ENCODE measurements at regions not wholly inside any gene's neighbourhood (a gene's known extent, or its start where the extent isn't known, plus 50 kb on each side); places are given as distances from the start of the nearest gene placed in this dataset.

GRCh38 chr3:34296796-34297195, 498.4 kb downstream of the PDCD6IP start:
- no peak for DNase-seq (ENCODE audit: low read depth)
- TF ChIP-seq MAX (IDR thresholded peaks at IDR 0.05; ENCODE audit: low read depth, low read length) (no peak), POLR2A (IDR thresholded peaks at IDR 0.05; ENCODE audit: extremely low read depth, insufficient read length) (no peak), MYC (IDR thresholded peaks at IDR 0.05; ENCODE audit: low read depth, low read length) (no peak), CTCF (IDR thresholded peaks at IDR 0.05; ENCODE audit: low read depth, low read length) (no peak)
- H3K4me3 ChIP-seq (ENCODE audit: low read depth, low read length), result no peak overlapping the region

GRCh38 chr3:34298653-34299052, 500.2 kb downstream of the PDCD6IP start:
- DNase-seq (ENCODE audit: low read depth), result no peak
- H3K4me3 ChIP-seq (ENCODE audit: low read depth, low read length), result no peak overlapping the region
- TF ChIP-seq MYC (IDR thresholded peaks at IDR 0.05; ENCODE audit: low read depth, low read length) (no peak), CTCF (IDR thresholded peaks at IDR 0.05; ENCODE audit: low read depth, low read length) (no peak), MAX (IDR thresholded peaks at IDR 0.05; ENCODE audit: low read depth, low read length) (no peak), POLR2A (IDR thresholded peaks at IDR 0.05; ENCODE audit: extremely low read depth, insufficient read length) (no peak)

GRCh38 chr3:34300621-34301020, 502.2 kb downstream of the PDCD6IP start:
- no peak for DNase-seq (ENCODE audit: low read depth)
- TF ChIP-seq POLR2A (IDR thresholded peaks at IDR 0.05; ENCODE audit: extremely low read depth, insufficient read length) (no peak), MAX (IDR thresholded peaks at IDR 0.05; ENCODE audit: low read depth, low read length) (no peak)
- H3K4me3 ChIP-seq (ENCODE audit: low read depth, low read length), result no peak overlapping the region

- no peak overlapping the region for H3K4me3 ChIP-seq (ENCODE audit: low read depth, low read length)
- DNase-seq (ENCODE audit: low read depth), result no peak
- no peak for TF ChIP-seq POLR2A (IDR thresholded peaks at IDR 0.05; ENCODE audit: extremely low read depth, insufficient read length)
- TF ChIP-seq CTCF (IDR thresholded peaks at IDR 0.05; ENCODE audit: low read depth, low read length), result no peak
- TF ChIP-seq MYC (IDR thresholded peaks at IDR 0.05; ENCODE audit: low read depth, low read length), result no peak
- TF ChIP-seq MAX (IDR thresholded peaks at IDR 0.05; ENCODE audit: low read depth, low read length), result no peak
Measured at GRCh38 chr3:34301313-34301712, 502.9 kb downstream of the PDCD6IP start.

- no peak for TF ChIP-seq POLR2A (IDR thresholded peaks at IDR 0.05; ENCODE audit: extremely low read depth, insufficient read length)
- no peak for TF ChIP-seq CTCF (IDR thresholded peaks at IDR 0.05; ENCODE audit: low read depth, low read length)
- TF ChIP-seq MYC (IDR thresholded peaks at IDR 0.05; ENCODE audit: low read depth, low read length), result no peak
- TF ChIP-seq MAX (IDR thresholded peaks at IDR 0.05; ENCODE audit: low read depth, low read length), result no peak
- no peak for DNase-seq (ENCODE audit: low read depth)
- no peak overlapping the region for H3K4me3 ChIP-seq (ENCODE audit: low read depth, low read length)
Measured at GRCh38 chr3:34305266-34305665, 506.8 kb downstream of the PDCD6IP start.

- TF ChIP-seq MAX (IDR thresholded peaks at IDR 0.05; ENCODE audit: low read depth, low read length) (no peak), POLR2A (IDR thresholded peaks at IDR 0.05; ENCODE audit: extremely low read depth, insufficient read length) (no peak), CTCF (IDR thresholded peaks at IDR 0.05; ENCODE audit: low read depth, low read length) (no peak), MYC (IDR thresholded peaks at IDR 0.05; ENCODE audit: low read depth, low read length) (no peak)
- DNase-seq (ENCODE audit: low read depth), result no peak
- no peak overlapping the region for H3K4me3 ChIP-seq (ENCODE audit: low read depth, low read length)
Measured at GRCh38 chr3:34312684-34313083, 514.3 kb downstream of the PDCD6IP start.
